GM12874 (cell line): ENCODE measurements at regions not wholly inside any gene's neighbourhood (a gene's known extent, or its start where the extent isn't known, plus 50 kb on each side); places are given as distances from the start of the nearest gene placed in this dataset.

ENCODE experiments used
- TF ChIP-seq, protein P1 (sequence below): IDR thresholded peaks from 2 replicates; pipeline ENCODE4 v1.5.1; 2011; ENCODE audit warnings: low read depth, mild to moderate bottlenecking, control low read depth, low read length, moderate library complexity; ENCODE audit not compliant: insufficient read depth

DNA sequence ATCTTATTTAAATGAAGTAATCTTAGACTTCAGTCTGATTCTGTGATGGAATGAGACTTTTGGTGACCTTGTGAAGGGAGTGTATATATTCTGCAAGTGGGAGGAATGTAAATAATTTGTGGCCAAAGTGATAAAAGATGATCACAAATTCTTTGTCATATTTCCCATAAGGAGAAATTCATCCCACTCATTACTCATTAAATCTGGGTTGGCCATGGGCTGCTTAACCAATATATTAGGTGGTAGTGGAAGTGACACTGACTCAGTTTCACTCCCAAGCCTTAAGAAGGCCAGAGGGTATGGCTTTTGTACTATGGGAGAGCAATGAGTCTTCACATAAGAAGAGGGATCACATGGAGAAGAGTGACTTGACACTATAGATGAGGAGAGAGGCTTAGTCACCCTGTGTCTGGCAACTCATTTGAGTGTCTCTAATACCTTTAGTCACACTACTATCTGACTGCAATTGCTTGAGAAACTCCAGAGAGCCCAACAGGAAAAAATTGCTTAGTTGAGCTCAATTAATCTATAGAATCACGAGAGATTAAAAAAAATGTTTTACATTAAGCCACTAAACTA lies 408.2 kb upstream of the PITX2 start:
- TF ChIP-seq, protein P1, sequence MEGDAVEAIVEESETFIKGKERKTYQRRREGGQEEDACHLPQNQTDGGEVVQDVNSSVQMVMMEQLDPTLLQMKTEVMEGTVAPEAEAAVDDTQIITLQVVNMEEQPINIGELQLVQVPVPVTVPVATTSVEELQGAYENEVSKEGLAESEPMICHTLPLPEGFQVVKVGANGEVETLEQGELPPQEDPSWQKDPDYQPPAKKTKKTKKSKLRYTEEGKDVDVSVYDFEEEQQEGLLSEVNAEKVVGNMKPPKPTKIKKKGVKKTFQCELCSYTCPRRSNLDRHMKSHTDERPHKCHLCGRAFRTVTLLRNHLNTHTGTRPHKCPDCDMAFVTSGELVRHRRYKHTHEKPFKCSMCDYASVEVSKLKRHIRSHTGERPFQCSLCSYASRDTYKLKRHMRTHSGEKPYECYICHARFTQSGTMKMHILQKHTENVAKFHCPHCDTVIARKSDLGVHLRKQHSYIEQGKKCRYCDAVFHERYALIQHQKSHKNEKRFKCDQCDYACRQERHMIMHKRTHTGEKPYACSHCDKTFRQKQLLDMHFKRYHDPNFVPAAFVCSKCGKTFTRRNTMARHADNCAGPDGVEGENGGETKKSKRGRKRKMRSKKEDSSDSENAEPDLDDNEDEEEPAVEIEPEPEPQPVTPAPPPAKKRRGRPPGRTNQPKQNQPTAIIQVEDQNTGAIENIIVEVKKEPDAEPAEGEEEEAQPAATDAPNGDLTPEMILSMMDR = no peak

DNA sequence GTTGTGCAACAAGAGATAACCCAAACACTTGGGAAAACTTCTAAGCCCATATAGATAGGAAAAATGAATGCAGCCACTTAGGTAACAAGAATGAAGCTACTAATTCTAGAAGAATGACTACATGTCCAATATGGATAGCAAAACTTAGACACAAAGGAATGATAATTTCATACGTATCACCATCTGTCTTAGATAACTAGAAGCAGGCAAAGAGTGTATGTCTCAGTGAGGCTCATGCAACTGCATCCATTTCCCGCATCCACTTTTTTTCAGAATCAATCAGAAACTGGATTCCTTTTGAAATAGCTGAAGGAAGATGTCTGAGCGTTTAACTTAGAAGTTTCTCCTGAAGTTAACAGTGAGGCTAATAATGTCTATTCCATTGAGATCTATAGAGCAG lies 408.7 kb upstream of the PITX2 start:
- TF ChIP-seq, protein P1 = no peak

DNA sequence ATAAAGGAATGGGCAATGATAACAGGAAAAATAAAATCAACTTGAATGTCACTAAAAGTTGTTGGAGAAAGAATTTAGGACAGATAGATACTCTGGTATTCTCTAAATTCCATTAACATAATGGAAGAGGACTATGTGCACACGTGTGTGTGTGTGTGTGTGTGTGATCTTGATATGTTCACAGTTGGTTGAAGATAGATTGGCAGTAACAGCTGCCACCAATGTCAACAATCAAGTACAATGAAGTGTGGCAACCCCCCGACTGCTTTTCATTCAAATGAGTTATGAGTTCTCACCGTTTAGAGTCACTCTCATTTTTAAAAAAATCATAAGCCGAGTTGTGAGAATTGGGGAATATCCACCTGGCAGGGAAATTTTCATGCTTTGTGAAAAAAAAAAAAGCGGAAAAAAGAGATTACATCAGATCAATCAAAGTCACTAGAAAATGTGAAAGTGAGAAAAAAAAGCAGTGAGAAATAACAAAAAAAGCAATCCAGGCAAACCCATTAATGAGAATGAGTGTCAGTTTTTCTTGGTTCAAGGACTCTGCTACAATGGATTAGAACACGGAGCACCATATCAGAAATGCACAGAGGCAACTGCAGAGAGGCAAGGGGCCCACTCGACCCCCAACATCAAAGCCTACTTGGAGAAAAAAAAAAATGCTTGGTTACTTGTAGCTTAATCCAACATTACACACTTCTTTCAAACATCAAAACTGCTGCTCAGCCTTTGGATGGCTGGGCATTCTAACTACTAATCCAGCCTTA lies 414.9 kb upstream of the PITX2 start:
- TF ChIP-seq, protein P1 = no peak

DNA sequence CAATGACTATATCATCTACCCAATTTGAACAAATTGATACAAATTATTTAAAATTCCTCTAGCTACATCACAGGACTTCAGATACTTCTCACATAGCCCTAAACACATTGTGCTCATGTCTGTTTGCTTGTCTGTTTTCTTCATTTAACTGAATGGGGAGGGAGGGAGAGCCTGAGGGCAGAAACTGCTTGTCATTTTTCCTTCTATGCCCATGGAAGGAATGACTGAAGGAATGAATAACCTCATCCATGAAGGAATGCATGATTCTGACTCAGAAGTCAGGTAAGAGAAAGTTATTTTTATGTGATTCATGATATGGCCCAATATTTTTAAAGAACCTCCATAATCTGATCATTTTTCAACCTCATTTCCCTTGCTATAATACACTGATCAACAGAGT lies 418.0 kb upstream of the PITX2 start:
- TF ChIP-seq, protein P1 = no peak

DNA sequence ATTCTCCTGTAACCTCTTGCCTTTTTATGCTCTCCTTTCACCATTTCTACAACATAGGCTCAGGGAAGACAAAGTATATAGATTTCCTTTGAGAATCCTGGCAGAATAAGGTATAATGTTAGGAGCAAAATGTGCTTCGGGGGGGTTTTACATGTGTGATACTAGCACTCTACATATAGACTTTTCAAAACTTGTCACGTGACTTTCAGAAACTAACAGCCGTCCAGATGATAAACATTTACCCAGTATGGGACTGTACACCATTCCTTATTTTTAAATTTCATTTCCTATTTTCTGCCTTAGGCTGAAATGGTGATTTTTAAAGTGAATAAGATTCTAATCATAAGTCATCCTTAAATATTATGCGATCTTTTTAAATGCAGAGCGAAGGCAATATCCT lies 420.4 kb upstream of the PITX2 start:
- TF ChIP-seq, protein P1 = no peak

DNA sequence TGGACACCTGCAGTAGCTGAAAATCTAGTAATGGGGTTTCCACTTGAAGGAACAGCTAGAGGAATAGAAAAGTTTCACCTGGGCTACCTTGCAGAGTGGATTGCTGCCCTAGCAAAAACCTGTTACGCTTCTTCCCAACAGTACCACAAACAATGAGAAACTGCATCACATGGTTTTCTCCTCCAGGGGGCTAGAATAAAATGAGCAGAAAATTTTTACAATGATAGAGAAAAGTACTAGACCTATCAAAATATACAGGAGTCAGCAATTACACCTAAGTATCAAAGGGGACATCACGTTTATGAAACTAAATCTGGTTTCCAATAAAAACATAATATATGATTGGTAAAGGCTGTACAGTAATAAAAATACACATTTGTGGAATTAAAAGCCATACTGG lies 423.1 kb upstream of the PITX2 start:
- TF ChIP-seq, protein P1 = no peak

DNA sequence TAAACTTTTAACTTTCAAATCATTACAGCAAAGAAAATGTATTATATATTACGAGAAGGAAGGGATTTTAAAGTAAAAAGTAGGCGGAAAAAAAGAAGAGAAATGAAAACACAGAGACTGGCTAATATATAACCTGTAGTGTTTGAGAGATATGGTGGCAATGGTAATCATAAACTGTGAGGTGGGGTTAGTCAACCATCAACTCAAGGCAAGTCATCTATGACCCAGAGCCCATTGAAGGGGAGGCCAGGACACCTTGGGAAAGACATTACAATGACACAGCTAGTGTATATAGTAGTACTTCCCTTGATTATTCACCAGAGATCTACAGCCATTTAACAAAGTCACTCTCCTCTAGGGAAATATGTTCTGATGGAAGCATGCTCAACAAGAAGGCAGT lies 423.9 kb upstream of the PITX2 start:
- TF ChIP-seq, protein P1 = no peak
